HCT116 (cell line): ENCODE measurements at regions not wholly inside any gene's neighbourhood (a gene's known extent, or its start where the extent isn't known, plus 50 kb on each side); places are given as distances from the start of the nearest gene placed in this dataset.

Experiments used
- ATAC-seq: fragments of 200-7000 bp; cut with Tn5 transposase; 2 replicates; pipeline ENCODE4 v1.9.1; 2020; ENCODE audit warnings: mild to moderate bottlenecking, moderate library complexity
- BruUV-seq: library from RNA; stranded (reverse); fragments of 400-500 nt; replicated peaks from 2 replicates; lab custom pipeline; 2021; lab: Mats Ljungman, UMichigan
- CTCF ChIA-PET: fragments of 300-600 bp; sonication (Branson Sonifier 250); formaldehyde crosslinking; loops from one replicate; lab custom pipeline; 2021; ENCODE audit warnings: antibody characterized with exemption; lab: Charles Lee
- POLR2A ChIA-PET: fragments of 300-600, 350-600 bp; sonication (Branson Sonifier 250); formaldehyde crosslinking; loops from one replicate; lab custom pipeline; 2021; ENCODE audit warnings: antibody characterized with exemption; lab: Charles Lee
- RAD21 ChIA-PET, 2 experiments: fragments of 300-600 bp; sonication (Branson Sonifier 250); formaldehyde crosslinking; loops; one replicate each; lab custom pipeline; 2023; ENCODE audit warnings: low total read pairs in 2 of 2; ENCODE audit not compliant: uncharacterized antibody in 2 of 2, unreplicated experiment in 2 of 2, low non-redundant PET in 1 of 2; lab: Charles Lee
- DNase-seq: peaks from one replicate; pipeline ENCODE4 v3.0.0-alpha.2; 2010; ENCODE audit warnings: low read depth, low spot score
- H2AFZ ChIP-seq: fragments of 200-600 bp; shearing (Covaris generic), sonication (generic); 2 replicates; pipeline ENCODE4 v1.6.1; 2017; ENCODE audit warnings: low read depth, mixed run types, mixed read lengths, antibody characterized with exemption, low read length; ENCODE audit not compliant: poor library complexity, severe bottlenecking
- H3K27ac ChIP-seq: 2 replicates; pipeline ENCODE4 v1.5.1; 2012; ENCODE audit warnings: low read depth, low read length
- H3K27me3 ChIP-seq: fragments of 200-600 bp; sonication (generic); 2 replicates; pipeline ENCODE4 v1.6.1; 2016; ENCODE audit warnings: mixed run types, low read length, mixed read lengths; ENCODE audit not compliant: insufficient read depth
- H3K36me3 ChIP-seq, 2 experiments: fragments of 200-500 bp in 1 of 2; fragments of 200-600 bp in 1 of 2; sonication (Bioruptor generic) in 1 of 2; sonication (generic) in 1 of 2; 2 replicates each; pipeline versions ENCODE4 v1.5.1 to v1.6.1; 2014 to 2016; ENCODE audit warnings: low read length in 2 of 2, inconsistent platforms in 1 of 2, mixed read lengths in 1 of 2, mixed run types in 1 of 2; ENCODE audit not compliant: insufficient read depth in 2 of 2, control insufficient read depth in 1 of 2
- H3K4me1 ChIP-seq, 2 experiments: fragments of 200-600 bp in 1 of 2; sonication (generic) in 1 of 2; 2 replicates each; pipeline versions ENCODE4 v1.5.1 to v1.6.1; 2012 to 2017; ENCODE audit warnings: low read length in 2 of 2, inconsistent platforms in 1 of 2, mild to moderate bottlenecking in 1 of 2, mixed read lengths in 1 of 2, mixed run types in 1 of 2, moderate library complexity in 1 of 2; ENCODE audit not compliant: insufficient read depth in 2 of 2, control insufficient read depth in 1 of 2
- H3K4me2 ChIP-seq: fragments of 200-600 bp; sonication (generic); 2 replicates; pipeline ENCODE4 v1.6.1; 2017; ENCODE audit warnings: mixed run types, low read length, mixed read lengths
- H3K4me3 ChIP-seq, 2 experiments: fragments of 200-600 bp in 1 of 2; sonication (generic) in 1 of 2; replicated peaks in 1 of 2; 2 replicates each; pipeline ENCODE4 v1.5.1; 2011 to 2016; ENCODE audit warnings: low read length in 2 of 2, control low read depth in 1 of 2, low read depth in 1 of 2, mild to moderate bottlenecking in 1 of 2, mixed read lengths in 1 of 2, mixed run types in 1 of 2
- H3K79me2 ChIP-seq: fragments of 200-600 bp; sonication (generic); 2 replicates; pipeline ENCODE4 v1.6.1; 2017; ENCODE audit warnings: mild to moderate bottlenecking, mixed run types, low read length, moderate library complexity, mixed read lengths; ENCODE audit not compliant: insufficient read depth
- H3K9ac ChIP-seq: fragments of 200-600 bp; sonication (generic); 2 replicates; pipeline ENCODE4 v1.6.1; 2016; ENCODE audit warnings: low read length, mixed read lengths
- H3K9me2 ChIP-seq: fragments of 200-600 bp; sonication (generic), shearing (Covaris generic); 2 replicates; pipeline ENCODE4 v1.6.1; 2017; ENCODE audit warnings: mixed run types, mild to moderate bottlenecking, moderate library complexity; ENCODE audit not compliant: insufficient read depth
- H3K9me3 ChIP-seq, 2 experiments: fragments of 200-500 bp in 1 of 2; fragments of 200-600 bp in 1 of 2; sonication (Bioruptor generic) in 1 of 2; sonication (generic) in 1 of 2; 2 replicates each; pipeline ENCODE4 v1.6.1; 2014 to 2017; ENCODE audit warnings: low read length in 2 of 2, mixed read lengths in 2 of 2, inconsistent platforms in 1 of 2, low read depth in 1 of 2, mild to moderate bottlenecking in 1 of 2, mixed run types in 1 of 2, moderate library complexity in 1 of 2; ENCODE audit not compliant: control insufficient read depth in 1 of 2, insufficient read depth in 1 of 2
- H4K20me1 ChIP-seq: fragments of 200-600 bp; sonication (generic), shearing (Covaris generic); 2 replicates; pipeline ENCODE4 v1.6.1; 2017; ENCODE audit warnings: mixed run types, mild to moderate bottlenecking, moderate library complexity; ENCODE audit not compliant: insufficient read depth
- CBX3 ChIP-seq: IDR thresholded peaks from 2 replicates; pipeline ENCODE4 v1.6.1; 2012; ENCODE audit warnings: low read depth
- EGR1 ChIP-seq: IDR thresholded peaks from 2 replicates; pipeline ENCODE4 v1.6.1; 2012; ENCODE audit warnings: low read depth
- FOSL1 ChIP-seq: IDR thresholded peaks from 2 replicates; pipeline ENCODE4 v1.6.1; 2012; ENCODE audit warnings: low read depth
- SIN3A ChIP-seq: IDR thresholded peaks from 2 replicates; pipeline ENCODE4 v1.6.1; 2012; ENCODE audit warnings: low read depth
- TCF7L2 ChIP-seq: IDR thresholded peaks from 2 replicates; pipeline ENCODE4 v1.7.0; 2011; ENCODE audit warnings: borderline replicate concordance, inconsistent platforms; ENCODE audit not compliant: insufficient read depth, insufficient read length; ENCODE audit errors: extremely low read depth
- ZFX ChIP-seq: fragments of 450-650 bp; IDR thresholded peaks from 2 replicates; pipeline ENCODE4 v1.6.1; 2017
- intact Hi-C: fragments of 100-400 bp; cut with micrococcal nuclease; formaldehyde crosslinking; loops from 2 replicates; pipeline ENCODE4 v1.10.0; 2022
- TF ChIP-seq, protein P1 (sequence below): IDR thresholded peaks from 2 replicates; pipeline ENCODE4 v1.6.1; 2012
- TF ChIP-seq, protein P2 (sequence below): IDR thresholded peaks from 2 replicates; pipeline ENCODE4 v1.6.1; 2012
- TF ChIP-seq, protein P3 (sequence below), 3 experiments: fragments of 200-600 bp in 1 of 3; sonication (generic) in 1 of 3; IDR thresholded peaks in 2 of 3; conservative IDR thresholded peaks in 1 of 3; 2 replicates each; pipeline ENCODE4 v1.5.1; 2012 to 2017; ENCODE audit warnings: low read depth in 2 of 3, low read length in 2 of 3, antibody characterized with exemption in 1 of 3, borderline replicate concordance in 1 of 3, control low read depth in 1 of 3, mild to moderate bottlenecking in 1 of 3, mixed read lengths in 1 of 3, mixed run types in 1 of 3, moderate library complexity in 1 of 3; ENCODE audit not compliant: insufficient read depth in 1 of 3

DNA sequence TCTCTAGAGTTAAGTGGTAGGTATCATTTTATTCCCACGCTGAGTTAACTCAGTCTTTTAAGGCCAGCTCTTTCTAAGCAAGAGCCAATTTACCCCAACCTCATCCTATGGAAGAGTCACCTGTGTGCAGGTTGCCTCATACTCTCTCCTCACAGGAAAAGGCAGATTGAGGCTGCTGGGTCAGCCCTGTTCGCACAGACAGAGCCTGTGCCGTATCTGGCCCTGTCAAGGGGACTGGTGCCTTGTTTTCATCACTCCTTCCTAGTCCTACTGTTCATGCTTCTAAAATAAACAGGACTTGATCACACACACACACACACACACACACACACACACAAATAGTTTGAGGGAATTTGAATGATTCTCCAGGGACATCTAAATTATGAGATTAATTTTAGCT lies 285.0 kb downstream of the SLC6A15 start (continued):
- TF ChIP-seq CBX3 (no peak), FOSL1 (no peak)

DNA sequence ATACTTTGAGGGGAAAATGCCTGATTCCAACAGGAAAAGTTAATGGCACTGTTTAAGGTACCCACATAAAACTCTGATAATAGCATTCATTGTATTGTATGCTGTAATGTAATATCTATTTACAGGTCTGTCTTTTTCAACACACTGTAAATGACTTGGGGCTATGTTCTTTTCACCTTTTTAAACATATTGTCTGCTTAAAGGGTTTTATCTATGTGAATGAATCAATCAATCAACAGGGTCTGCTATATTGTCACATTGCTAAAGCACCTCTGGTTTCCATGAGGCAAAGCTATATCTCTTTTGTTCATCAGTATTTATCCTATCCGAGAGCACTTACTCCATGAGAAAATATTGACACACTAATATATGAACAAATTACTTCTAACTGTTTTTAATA lies 288.0 kb downstream of the SLC6A15 start:
- H3K4me1 ChIP-seq, result no peaks in the 10 kb centered on the region
- H3K27me3 ChIP-seq, result no peaks in the 10 kb centered on the region
- H3K27ac ChIP-seq, result no peak overlapping the region
- no peaks in the 10 kb centered on the region for H3K36me3 ChIP-seq
- H4K20me1 ChIP-seq, result no peaks in the 10 kb centered on the region
- BruUV-seq, result no TSS peak
- H3K4me3 ChIP-seq, result no peak overlapping the region
- ChIA-PET POLR2A (no interaction called here), CTCF (no interaction called here), RAD21 (no interaction called here)
- intact Hi-C loops, result no loop called here
- H3K4me2 ChIP-seq, result no peak overlapping the region
- H3K9me2 ChIP-seq, result no peaks in the 10 kb centered on the region; the same call in 1 of the 2 replicates
- no peaks in the 10 kb centered on the region for H3K9me3 ChIP-seq
- H3K79me2 ChIP-seq, result no peaks in the 10 kb centered on the region
- ATAC-seq, result no peak
- DNase-seq, result no peak
- no peak overlapping the region for H3K9ac ChIP-seq
- H2AFZ ChIP-seq, result no peak overlapping the region
- TF ChIP-seq, protein P1, sequence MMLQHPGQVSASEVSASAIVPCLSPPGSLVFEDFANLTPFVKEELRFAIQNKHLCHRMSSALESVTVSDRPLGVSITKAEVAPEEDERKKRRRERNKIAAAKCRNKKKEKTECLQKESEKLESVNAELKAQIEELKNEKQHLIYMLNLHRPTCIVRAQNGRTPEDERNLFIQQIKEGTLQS, result no peak
- TF ChIP-seq, protein P2, sequence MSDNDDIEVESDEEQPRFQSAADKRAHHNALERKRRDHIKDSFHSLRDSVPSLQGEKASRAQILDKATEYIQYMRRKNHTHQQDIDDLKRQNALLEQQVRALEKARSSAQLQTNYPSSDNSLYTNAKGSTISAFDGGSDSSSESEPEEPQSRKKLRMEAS, result no peak
- TF ChIP-seq SIN3A, result no peak
- TF ChIP-seq TCF7L2, result no peak
- TF ChIP-seq EGR1, result no peak
- TF ChIP-seq, protein P3, sequence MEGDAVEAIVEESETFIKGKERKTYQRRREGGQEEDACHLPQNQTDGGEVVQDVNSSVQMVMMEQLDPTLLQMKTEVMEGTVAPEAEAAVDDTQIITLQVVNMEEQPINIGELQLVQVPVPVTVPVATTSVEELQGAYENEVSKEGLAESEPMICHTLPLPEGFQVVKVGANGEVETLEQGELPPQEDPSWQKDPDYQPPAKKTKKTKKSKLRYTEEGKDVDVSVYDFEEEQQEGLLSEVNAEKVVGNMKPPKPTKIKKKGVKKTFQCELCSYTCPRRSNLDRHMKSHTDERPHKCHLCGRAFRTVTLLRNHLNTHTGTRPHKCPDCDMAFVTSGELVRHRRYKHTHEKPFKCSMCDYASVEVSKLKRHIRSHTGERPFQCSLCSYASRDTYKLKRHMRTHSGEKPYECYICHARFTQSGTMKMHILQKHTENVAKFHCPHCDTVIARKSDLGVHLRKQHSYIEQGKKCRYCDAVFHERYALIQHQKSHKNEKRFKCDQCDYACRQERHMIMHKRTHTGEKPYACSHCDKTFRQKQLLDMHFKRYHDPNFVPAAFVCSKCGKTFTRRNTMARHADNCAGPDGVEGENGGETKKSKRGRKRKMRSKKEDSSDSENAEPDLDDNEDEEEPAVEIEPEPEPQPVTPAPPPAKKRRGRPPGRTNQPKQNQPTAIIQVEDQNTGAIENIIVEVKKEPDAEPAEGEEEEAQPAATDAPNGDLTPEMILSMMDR (IDR thresholded peaks at IDR 0.05 in 2 of 3, conservative IDR thresholded peaks at IDR 0.05 in 1 of 3; ENCODE audit: borderline replicate concordance in 1 of 3, insufficient read depth in 1 of 3, low read depth in 2 of 3, low read length in 2 of 3), result no peak
- TF ChIP-seq ZFX, result no peak
